Adrenal gland (tissue), 5 donors: ENCODE measurements at regions not wholly inside any gene's neighbourhood (a gene's known extent, or its start where the extent isn't known, plus 50 kb on each side); places are given as distances from the start of the nearest gene placed in this dataset.

Source experiments
- CTCF ChIP-seq, 6 experiments: fragments of 450-650 bp in 4 of 6; fragments of 200-600 bp in 2 of 6; sonication (generic) in 1 of 6; IDR thresholded peaks; 1 replicate in 5 of 6; 2 replicates in 1 of 6; pipeline versions ENCODE4 v1.5.1 to v1.8.0; 2016 to 2021; ENCODE audit warnings: antibody characterized with exemption in 6 of 6, mild to moderate bottlenecking in 2 of 6, moderate library complexity in 1 of 6
- POLR2A ChIP-seq, 2 donors: fragments of 450-650 bp; IDR thresholded peaks; one replicate each; pipeline ENCODE4 v1.6.1; 2017; ENCODE audit warnings: antibody characterized with exemption in 2 of 2, mild to moderate bottlenecking in 2 of 2, moderate library complexity in 1 of 2
- donor health status: DM: no; HTN: no; CAD: no.

GRCh38 chr2:217120429-217120828 lies 260.6 kb upstream of the TNP1 start:
- TF ChIP-seq CTCF (IDR thresholded peaks at IDR 0.05), result no peak
- no peak for TF ChIP-seq POLR2A (IDR thresholded peaks at IDR 0.05)
